Lower lobe of right lung (tissue), 2 donors: ENCODE measurements at regions not wholly inside any gene's neighbourhood (a gene's known extent, or its start where the extent isn't known, plus 50 kb on each side); places are given as distances from the start of the nearest gene placed in this dataset.

ENCODE experiments used
- ATAC-seq, 2 donors: fragments of 200-7000 bp; cut with Tn5 transposase; one replicate each; pipeline ENCODE4 v1.9.1; 2020 to 2022; ENCODE audit warnings: mild to moderate bottlenecking in 2 of 2, moderate library complexity in 2 of 2
- DNase-seq: peaks from one replicate; pipeline ENCODE4 v3.0.0-alpha.2; 2020
- H3K27ac ChIP-seq: fragments of 200-600 bp; one replicate; pipeline ENCODE4 v1.8.0; 2022
- H3K27me3 ChIP-seq: fragments of 200-600 bp; one replicate; pipeline ENCODE4 v1.8.0; 2022; ENCODE audit warnings: low read depth
- H3K36me3 ChIP-seq: fragments of 200-600 bp; one replicate; pipeline ENCODE4 v1.8.0; 2022; ENCODE audit warnings: mild to moderate bottlenecking
- H3K4me1 ChIP-seq: fragments of 200-600 bp; one replicate; pipeline ENCODE4 v1.8.0; 2022
- H3K4me3 ChIP-seq: fragments of 200-600 bp; one replicate; pipeline ENCODE4 v1.8.0; 2022; ENCODE audit warnings: mild to moderate bottlenecking
- H3K9me3 ChIP-seq: fragments of 200-600 bp; one replicate; pipeline ENCODE4 v1.8.0; 2022
- CTCF ChIP-seq: fragments of 200-600 bp; IDR thresholded peaks from one replicate; pipeline ENCODE4 v1.8.0; 2022; ENCODE audit warnings: antibody characterized with exemption, mild to moderate bottlenecking
- intact Hi-C: fragments of 100-400 bp; cut with DNase I; formaldehyde crosslinking; loops from one replicate; pipeline ENCODE4 v1.11.0; 2022
- donor health status: DM: no; HTN: yes; CAD: no; lungs with severe emphysema.

GRCh38 chr12:127685491-127685890, 581.5 kb upstream of the TMEM132C start:
- intact Hi-C loops: no loop called here
- Histone ChIP-seq H3K4me1 (no peaks in the 10 kb centered on the region), H3K4me3 (no peak overlapping the region), H3K27ac (no peak overlapping the region), H3K9me3 (no peaks in the 10 kb centered on the region), H3K36me3 (no peaks in the 10 kb centered on the region), H3K27me3 (no peaks in the 10 kb centered on the region)
- TF ChIP-seq CTCF: no peak
- no peak for DNase-seq
- ATAC-seq: no peak

- DNase-seq (no peak), ATAC-seq (no peak)
- intact Hi-C loops: no loop called here
- no peaks in the 10 kb centered on the region for H3K36me3 ChIP-seq
- H3K4me3 ChIP-seq: no peak overlapping the region
- TF ChIP-seq CTCF: no peak
- H3K27ac ChIP-seq: no peak overlapping the region
- no peaks in the 10 kb centered on the region for H3K9me3 ChIP-seq
- no peaks in the 10 kb centered on the region for H3K27me3 ChIP-seq
- no peaks in the 10 kb centered on the region for H3K4me1 ChIP-seq
These were observed 581.0 kb upstream of the TMEM132C start for GRCh38 chr12:127685931-127686330.

GRCh38 chr12:127687181-127687580, 579.8 kb upstream of the TMEM132C start:
- no peaks in the 10 kb centered on the region for H3K4me1 ChIP-seq
- TF ChIP-seq CTCF: no peak
- ATAC-seq (no peak), DNase-seq (no peak)
- no peaks in the 10 kb centered on the region for H3K27me3 ChIP-seq
- no peaks in the 10 kb centered on the region for H3K36me3 ChIP-seq
- no peak overlapping the region for H3K4me3 ChIP-seq
- H3K27ac ChIP-seq: no peak overlapping the region
- H3K9me3 ChIP-seq: no peaks in the 10 kb centered on the region
- intact Hi-C loops: no loop called here

GRCh38 chr12:127688906-127689428, 578.0 kb upstream of the TMEM132C start:
- Histone ChIP-seq H3K27me3 (no peaks in the 10 kb centered on the region), H3K27ac (no peak overlapping the region), H3K4me3 (no peak overlapping the region), H3K36me3 (no peaks in the 10 kb centered on the region), H3K9me3 (no peaks in the 10 kb centered on the region), H3K4me1 (no peaks in the 10 kb centered on the region)
- DNase-seq: no peak
- intact Hi-C loops: no loop called here
- TF ChIP-seq CTCF: no peak
- no peak for ATAC-seq

- no peaks in the 10 kb centered on the region for H3K27me3 ChIP-seq
- H3K4me1 ChIP-seq: no peaks in the 10 kb centered on the region
- H3K9me3 ChIP-seq: no peaks in the 10 kb centered on the region
- H3K27ac ChIP-seq: no peak overlapping the region
- DNase-seq: no peak
- intact Hi-C loops: no loop called here
- no peak for ATAC-seq
- H3K36me3 ChIP-seq: no peaks in the 10 kb centered on the region
- TF ChIP-seq CTCF: no peak
- H3K4me3 ChIP-seq: no peak overlapping the region
These were observed 576.8 kb upstream of the TMEM132C start for GRCh38 chr12:127690161-127690560.

- no peak for TF ChIP-seq CTCF
- DNase-seq (no peak), ATAC-seq (peak in 1 of 2 donors; percentile 56)
- intact Hi-C loops: no loop called here
- no peaks in the 10 kb centered on the region for H3K4me1 ChIP-seq
- no peak overlapping the region for H3K4me3 ChIP-seq
- peaks cover under 1% of the 10 kb centered on the region for H3K27me3 ChIP-seq
- no peak overlapping the region for H3K27ac ChIP-seq
- H3K36me3 ChIP-seq: no peaks in the 10 kb centered on the region
- no peaks in the 10 kb centered on the region for H3K9me3 ChIP-seq
These were observed 570.0 kb upstream of the TMEM132C start for GRCh38 chr12:127696963-127697362.
